ENCODE measurements at regions not wholly inside any gene's neighbourhood (a gene's known extent, or its start where the extent isn't known, plus 50 kb on each side); places are given as distances from the start of the nearest gene placed in this dataset.
"Not testable (repeated sequence)": the region's sequence is repeated elsewhere in the genome, so short reads cannot be mapped to it uniquely, and the experiment has no call there.

DNA sequence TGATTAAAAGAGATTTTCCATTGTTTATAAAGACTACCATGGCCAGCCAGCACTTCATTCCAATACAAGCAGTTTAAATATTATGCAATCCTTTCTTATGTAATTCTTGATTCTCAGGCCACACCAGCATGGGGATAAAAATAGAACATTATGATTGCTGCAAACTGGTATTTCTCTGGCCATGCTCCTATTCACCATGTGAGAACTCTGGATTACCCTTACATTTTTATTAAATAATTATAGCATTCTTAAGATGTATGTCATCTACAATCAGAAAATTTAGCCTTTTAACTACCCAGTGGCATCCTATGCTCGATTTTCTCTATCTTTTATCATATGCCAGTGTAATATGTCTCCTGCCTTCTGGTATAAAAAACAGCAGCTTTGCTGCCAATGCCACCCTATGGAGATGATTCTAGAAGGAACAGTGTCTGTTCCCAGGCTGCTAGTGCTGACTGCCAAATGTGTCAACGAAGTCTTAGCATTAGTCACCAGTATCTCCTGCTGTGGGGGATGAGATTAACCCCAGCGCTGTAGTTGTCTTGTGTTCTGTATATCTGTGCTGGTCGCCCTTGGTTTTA lies 501.4 kb downstream of the BCKDHB start:
- peak; percentile 96 for DNase-seq

DNA sequence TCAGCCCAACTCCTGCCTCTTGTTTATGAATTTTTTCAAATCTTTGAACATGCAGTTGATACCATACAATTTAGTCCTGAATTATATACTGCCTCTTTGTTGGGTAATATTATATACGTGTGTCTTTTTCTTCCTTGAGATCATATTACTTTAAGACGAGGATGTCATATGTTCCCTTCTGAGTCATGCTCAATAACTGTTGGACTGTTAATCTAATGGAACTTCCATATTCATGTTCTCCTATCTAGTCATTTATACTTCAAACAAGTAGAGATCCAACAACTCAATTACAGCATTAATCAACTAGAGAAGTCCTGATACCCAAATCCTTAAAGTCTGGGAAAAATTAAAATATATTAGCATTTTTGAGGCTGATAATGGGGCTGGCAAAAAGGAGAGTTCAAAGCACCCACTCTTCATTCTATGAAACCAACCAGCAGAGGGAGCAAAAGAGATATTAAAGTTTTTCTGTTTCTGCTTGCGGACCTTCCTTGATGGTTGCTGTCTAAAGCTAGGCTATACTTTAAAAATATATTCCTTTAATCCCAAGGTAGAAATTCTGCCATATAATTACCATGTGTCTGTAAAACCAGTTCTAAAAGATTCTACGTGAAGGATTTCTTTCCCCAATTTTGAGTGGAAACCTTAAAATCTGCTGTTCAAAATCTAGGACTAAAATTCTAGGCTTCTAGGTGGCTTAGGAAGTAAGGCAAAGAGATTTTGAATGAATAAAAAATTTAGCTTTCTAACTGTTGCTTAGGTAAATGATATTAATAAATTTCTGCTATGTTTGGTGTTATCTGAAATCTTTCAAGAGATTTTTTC lies 498.9 kb downstream of the BCKDHB start:
- DNase-seq, result peak; percentile 67

DNA sequence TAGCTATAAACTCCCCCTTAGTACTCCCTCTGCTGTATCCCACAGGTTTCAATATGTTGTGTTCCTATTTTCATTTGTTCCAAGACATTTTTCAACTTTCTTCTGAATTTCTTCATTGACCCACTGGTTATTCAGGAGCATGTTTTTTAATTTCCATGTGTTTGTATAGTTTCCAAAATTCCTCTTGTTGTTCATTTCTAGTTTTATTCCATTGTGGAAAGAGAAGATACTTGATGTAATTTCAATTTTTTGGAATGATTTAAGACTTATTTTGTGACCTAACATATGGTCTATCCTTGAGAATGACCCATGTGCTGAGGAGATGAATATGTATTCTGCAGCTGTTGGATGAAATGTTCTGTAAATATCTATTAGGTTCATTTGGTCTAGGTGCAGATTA lies 497.2 kb downstream of the BCKDHB start:
- DNase-seq, result no peak

DNA sequence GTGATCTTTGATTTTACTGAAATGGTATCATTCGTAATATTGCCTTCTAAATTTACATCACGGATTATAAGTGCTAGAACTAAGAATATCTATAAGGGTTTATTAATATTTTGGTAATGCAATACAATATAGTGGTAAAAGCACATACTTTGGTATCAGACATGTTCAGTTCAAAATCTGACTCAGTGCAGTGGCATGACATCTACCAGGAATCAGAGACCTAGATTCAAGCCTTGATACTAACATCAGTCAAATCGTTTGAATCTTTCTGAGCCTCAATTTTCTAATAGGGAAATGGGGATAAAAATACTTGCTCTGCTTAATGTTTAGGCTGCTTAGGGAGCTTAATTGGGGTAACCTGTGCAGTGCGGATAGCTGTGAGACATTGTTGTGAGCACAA lies 488.0 kb downstream of the BCKDHB start:
- peak; percentile 22 for DNase-seq

DNA sequence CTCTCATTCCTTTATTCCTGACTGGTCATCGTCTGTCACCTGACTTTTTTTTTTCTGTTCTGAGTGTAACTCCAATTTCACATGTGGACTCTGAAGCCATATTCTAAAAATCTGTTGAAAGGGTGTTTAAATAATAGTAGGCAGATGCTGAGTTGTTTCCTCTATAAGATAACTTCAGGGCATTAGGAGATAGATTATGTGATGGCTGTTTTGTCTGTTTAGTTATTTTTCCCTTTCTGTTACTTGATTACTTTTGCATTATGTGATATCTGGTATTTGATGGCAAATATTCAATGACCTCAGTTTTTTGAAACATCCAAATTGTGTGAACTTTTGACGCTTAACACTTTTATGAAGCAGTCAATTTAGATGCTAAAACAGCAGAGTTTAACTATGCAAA lies 486.0 kb downstream of the BCKDHB start:
- DNase-seq, result no peak

DNA sequence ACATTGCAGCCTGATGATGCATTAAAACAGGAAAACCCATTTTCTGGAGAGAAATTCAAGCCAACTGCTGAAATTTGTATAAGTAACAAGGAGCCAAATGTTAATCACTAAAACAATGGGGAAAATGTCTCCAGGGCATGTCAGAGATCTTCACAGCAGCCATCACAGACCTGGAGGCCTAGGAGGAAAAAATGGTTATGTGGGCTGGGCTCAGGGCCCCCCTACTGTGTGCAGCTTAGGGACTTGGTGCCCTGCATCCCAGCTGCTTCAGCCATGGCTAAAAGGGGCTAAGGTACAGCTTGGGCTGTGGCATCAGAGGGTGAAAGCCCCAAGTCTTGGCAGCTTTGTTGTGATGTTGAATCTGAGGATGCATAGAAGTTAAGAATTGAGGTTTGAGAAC lies 479.8 kb downstream of the BCKDHB start:
- DNase-seq, result no peak

DNA sequence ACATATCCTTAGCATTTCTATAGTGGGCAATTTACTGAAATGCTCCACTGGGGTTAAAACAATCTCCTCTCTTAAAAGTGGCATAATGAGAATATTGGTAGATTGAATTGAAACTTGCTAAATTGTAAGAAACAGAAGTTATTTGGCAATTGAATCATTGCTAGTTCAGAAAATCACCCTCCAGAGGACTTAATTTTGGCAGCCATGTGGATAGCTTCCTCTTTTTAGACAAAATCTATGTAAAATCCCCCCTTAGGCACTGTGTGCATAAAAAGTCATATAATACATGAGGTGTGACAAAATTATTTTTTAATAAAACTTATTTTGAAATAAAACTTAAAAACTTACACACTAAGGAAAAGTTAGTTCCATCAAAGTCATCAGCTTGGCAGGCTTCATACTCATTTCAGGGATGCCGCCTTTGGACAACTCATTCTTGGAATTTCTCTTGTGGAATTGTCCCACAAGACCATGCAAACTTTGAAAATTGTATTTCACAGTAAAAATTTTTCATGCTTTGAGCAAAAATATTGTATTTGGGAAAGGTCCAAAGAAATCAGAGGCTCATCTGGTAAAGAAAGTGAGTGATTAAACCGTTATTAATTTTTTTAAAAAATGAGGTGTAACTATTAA lies 473.0 kb downstream of the BCKDHB start:
- no peak for DNase-seq

DNA sequence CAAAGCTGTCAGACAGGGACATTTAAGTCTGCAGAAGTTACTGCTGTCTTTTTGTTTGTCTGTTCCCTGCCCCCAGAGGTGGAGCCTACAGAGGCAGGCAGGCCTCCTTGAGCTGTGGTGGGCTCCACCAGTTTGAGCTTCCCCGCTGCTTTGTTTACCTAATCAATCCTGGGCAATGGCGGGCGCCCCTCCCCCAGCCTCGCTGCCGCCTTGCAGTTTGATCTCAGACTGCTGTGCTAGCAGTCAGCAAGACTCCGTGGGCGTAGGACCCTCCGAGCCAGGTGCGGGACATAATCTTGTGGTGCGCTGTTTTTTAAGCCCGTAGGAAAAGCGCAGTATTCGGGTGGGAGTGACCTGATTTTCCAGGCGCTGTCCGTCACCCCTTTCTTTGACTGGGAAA lies 466.8 kb downstream of the BCKDHB start:
- DNase-seq, result not testable (repeated sequence)

DNA sequence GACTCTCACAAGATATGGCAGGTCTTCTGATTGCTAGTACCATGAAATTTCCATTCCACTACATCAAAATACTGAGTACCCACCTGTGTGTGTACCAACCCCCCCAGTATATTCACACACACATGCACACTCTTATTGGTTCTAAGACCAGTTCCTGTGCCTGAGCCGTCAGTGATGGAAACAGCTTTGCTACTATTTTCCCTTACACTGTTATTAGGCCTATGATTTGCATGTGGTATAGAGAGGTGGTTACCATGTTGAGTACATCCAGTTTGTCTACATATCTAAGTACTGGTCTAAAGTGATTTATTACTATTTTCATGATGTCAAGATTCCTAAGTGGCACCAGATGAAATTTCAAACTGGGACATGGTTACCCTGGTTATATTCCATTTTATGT lies 459.9 kb downstream of the BCKDHB start:
- DNase-seq, result no peak

DNA sequence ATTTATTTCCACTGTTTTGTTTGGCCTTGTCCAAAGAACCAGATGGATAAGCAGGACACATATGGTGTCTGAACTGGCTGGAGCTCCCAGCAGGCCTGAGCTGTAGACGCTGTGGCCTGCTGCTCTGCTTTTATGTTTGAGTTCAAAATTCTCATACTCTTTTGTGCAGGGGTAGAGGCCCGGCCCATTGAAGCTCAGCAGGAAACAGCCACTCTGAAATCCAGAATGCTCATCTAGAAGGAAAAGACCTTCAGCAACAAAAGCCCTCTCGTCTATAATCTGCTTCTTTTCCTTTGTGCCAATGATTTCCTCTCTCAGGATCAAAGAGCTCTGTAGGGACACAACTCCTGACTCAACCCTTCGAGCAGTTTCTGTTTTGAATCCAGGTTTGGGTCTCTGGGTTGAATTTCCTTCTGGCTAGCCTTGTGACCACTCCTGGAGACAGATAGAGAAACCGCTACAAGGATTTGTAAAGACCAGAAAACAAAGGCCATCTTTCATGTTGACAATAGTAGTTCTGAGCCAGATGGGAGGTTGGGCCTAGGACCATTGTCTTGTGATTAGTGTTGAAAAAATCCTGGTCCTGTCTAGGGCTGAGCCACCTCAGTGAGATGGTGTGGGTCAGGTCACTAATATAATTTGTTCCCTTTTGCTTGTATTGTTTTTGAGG lies 446.7 kb downstream of the BCKDHB start:
- DNase-seq, result no peak

DNA sequence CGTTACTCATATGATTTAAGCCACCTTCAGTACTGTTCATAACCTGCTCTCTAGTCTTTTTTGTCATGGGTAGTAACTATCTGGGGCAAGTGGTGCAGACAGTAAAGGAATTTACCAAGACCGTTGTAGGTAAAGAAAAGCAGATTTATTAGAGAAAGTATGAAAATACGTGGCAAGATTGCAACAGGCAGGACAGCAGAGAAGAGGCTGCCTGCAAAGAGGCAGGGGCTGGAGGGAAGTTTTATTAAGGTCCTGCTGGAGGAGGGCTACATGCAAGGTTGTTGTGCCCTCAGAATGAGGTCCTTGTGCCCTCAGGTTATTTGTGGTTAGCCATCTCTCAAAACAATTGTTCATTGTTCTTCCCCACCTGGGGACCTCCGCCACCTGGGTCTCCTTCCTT lies 444.3 kb downstream of the BCKDHB start:
- DNase-seq, result no peak

DNA sequence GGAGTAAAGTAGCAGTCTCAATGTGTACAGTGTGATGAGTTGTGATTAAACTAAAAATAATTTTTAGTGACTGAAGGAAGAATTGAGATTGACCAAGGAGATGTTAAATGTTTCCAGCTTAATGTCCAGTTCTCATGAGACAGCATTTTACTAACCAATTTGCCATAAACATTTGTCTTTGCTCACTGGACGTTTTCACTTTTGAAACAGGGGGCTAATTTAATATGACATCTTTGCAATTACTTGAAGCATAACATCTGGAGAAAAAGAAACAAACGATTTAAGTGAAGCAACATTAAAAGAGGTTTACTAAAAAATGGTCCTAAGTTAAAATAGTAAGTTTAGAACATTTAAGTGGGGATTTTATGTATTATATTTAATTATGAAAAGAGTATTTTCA lies 443.8 kb downstream of the BCKDHB start:
- DNase-seq, result no peak

DNA sequence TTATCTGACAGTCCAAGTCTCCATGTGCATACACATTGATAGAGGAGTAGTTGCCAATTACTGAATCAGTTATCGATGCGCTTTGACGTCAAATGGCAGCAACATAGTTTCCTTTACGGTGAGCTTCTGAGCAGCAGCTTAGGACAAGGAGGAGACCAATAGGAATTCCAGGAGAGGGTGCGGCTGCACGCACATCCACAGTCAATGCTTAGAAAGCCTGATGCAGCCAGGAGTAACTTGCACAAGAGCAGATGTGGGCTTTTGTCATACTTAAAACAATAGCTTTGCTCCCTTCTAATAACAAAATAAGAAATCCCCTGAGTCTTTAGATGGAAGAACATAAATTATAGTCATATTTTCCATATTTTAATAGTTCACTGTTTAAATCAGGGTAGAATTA lies 442.1 kb downstream of the BCKDHB start:
- peak; percentile 83 for DNase-seq

DNA sequence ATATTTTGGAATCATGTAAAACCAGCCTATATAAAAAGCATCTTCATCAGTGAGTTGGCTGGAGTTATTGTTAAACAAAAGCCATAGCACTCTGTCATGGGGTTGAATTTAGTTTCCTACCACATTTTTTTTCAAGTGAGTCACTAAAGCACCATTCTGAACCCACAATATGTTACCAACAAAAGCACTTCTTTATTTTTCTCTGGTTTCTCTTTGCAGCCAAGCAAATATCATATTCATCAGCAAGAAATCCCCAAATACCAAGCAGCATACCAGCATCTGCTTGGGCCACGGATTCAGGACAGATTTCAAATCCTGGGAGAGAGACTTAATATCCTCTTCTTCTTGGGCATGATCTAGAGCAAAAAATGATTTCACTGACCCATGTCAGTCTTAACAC lies 441.4 kb downstream of the BCKDHB start:
- peak; percentile 93 for DNase-seq

DNA sequence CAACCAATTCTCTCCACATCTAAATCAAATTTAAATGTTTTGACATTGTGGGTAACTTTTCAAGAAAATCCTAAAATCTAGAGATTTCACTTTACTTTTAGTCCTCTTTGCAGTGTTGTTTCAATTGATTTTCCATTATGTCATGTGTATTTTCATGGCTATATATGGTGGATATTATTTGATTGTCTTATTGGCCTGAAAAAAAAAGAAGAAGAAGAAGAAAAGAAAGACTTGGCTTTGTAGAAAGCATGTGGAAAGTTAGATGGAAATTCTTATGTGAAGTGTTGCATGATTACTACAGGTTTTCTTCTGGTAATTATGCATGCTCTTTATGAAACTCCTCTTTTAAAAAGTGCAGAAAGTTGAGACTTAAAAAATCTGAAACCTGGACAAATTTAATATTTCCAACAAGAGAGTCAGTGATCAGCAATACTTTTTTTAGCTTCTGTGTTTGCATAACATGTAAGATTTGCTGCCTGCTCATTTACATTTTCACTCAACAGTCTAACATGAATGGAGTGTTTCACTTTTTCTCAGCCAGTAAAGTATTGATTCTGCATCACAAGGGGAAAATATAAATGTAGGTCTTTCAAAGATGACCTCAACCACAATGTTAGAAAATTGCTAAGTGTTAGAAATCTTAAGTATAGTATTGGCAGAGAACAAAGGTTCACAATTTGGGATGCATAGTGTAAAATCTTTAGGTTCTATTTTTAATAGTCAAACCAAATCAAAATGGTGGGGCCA lies 438.7 kb downstream of the BCKDHB start:
- DNase-seq, result no peak

DNA sequence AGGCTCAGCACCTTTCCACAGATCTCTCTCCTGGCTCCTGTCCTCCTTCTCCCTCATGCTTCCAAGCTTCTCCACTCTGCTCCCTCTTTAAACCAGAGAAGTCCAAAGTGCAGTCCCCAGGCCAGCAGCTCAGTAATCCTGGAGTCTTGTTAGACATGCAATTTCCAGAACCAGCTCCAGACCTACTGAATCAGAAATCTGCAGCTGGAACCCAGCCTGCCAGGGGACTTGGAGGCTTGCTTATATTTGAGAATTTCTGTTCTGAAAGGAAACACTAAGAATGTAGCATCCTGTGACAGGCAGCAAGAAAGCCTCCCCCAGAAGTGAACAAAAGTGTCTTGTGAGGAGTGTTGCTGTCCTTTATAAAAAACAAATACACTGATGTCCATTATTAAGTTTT lies 438.1 kb downstream of the BCKDHB start:
- peak; percentile 24 for DNase-seq

DNA sequence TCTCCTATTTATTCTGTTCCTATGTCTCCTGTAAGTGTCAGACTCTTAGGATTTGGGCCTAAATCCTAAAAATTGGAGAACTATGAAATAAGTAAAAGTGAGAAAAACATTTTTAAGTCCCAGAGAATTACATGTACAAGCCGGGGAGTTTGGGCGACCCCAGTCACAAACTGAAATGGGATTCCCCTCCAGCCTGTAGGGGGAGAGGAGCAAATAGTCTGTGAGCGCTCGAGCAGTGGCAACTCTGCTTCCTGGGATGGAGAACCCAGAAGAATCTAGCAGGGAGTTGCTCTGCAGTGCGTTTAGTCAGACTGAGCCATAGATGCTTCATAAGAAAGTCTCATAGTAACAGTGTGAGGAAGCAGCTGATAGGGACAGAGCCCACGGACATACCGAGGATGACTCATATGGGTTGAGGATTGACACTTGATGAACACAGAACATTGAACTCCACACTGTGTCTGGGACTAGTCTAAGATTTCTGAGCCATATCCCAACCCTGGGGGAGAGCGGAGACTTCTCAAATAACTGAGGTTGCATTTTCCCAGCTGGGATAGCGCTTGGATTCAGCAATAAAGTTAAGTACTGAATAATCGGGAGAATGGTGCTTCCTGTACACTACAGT lies 437.2 kb downstream of the BCKDHB start:
- DNase-seq, result peak; percentile 80

DNA sequence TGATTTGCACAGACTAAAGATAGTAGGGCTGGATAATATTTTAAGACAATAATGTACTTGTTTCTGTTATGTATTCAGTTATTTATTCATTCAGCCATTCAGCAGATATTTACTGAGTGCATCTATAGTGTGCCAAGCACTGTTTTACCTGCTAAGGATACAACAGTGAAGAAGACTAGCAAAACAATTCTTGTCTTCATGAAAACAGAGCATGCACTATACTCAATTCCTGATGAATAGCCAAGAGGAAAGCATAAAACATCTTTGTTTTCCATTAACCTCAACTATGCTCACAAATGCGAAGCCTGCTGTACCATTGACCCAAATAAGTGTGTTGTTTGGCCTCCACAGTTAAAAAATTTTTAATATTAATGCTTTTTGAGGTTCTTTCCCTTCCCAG lies 436.7 kb downstream of the BCKDHB start:
- DNase-seq, result no peak

DNA sequence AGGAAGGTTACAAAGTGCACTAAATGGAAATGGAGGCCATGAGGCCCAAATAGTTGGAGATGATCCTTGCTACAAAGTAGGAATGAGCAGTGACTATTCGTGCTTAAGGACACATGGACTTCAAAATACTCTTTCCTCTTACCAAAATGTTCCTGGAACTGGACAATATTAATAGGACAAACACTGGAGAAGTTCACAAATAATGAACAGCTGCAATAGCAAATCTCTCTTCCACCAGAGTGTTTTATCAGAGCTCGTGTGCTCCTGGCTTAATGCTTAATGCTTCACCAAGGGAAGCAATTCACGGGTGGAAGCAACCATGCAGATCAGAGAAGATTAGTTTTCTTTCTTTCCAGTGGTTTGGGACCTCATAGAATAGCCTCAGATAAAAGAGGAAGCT lies 435.4 kb downstream of the BCKDHB start:
- no peak for DNase-seq

DNA sequence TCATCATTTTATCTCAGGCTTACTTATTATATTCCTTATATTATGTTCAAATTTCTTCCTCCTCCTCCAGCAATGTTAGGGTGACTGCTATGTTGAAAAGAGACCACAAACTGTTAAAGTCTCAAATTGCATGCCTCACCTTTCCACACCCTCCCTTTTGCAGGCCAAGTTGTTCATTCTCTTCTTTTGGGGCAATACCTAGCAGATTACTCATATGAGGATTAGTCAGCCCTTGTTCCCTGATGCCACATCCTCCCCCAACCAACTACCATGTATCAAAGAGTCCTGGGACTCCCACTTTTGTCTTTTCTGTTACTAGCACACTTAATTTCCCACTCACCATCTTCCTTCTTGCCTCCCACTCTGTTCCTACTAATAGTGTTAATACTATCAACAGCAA lies 434.7 kb downstream of the BCKDHB start:
- peak; percentile 96 for DNase-seq

DNA sequence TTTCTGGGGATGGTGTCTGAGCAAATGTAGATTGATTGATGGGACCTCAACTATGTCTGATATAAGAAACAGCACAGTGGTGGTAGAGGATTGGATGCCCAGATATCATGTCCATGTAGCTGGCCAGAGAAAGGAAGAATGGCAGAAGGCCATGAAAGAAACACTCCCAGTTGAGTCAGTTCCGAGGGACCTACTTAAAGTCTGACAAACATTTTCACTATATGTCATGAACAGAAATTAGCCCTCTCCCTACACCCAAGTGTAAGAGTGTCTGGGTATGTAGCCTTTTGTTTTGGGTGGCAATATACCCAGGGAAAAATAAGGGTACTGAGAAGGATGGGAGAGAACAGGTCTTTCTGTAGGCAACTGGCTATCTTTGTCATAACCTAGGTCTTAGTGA lies 434.2 kb downstream of the BCKDHB start:
- peak; percentile 22 for DNase-seq

DNA sequence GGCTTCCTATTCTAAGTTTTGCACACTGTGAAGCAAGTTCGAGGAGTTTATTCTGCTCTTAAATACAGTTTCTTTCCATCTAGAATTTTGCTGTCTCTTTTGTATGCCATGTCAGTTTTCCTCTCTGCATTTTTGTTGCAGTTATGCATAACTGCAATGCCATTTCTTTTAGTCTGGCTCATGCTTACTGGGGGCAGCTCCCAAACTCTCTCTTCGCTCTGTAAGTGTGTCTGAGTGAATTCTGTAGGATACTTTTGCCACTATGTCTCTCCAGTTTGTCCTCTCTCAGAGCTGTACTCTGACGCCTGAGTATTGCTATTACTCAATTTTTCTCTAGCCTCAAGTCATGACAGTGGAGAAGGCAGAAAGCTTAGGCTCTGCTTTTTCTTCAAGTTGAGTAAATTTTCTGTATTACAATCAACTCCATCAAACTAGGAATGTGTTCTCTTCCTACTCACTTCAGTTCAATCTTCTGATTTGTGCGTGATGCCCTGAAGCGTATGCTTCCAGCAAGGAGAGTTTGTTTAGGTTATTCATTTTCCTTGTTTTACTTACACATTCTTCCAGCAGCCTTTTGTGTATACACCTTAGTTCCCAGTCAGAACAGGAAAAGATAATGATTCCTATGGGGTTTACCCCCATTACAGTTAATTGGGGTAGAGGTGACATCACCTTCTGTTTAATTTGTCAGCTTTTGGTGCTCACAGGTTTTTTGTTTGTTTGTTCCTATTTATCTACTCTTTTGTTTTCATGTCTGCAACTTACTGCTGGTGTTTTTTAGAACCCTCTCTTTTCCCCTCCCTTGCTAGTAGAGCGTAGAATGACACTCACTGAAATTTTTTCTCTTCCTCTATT lies 430.9 kb downstream of the BCKDHB start:
- DNase-seq, result no peak
